K562 (cell line): ENCODE measurements at regions not wholly inside any gene's neighbourhood (a gene's known extent, or its start where the extent isn't known, plus 50 kb on each side); places are given as distances from the start of the nearest gene placed in this dataset.

ENCODE experiments used
- ATAC-seq: fragments of 200-7000 bp; cut with Tn5 transposase; 3 replicates; pipeline ENCODE4 v1.9.1; 2020; ENCODE audit warnings: moderate library complexity
- BruUV-seq: library from RNA; stranded (reverse); fragments of 400-500 nt; replicated peaks from 2 replicates; lab custom pipeline; 2021; lab: Mats Ljungman, UMichigan
- CTCF ChIA-PET: fragments of 300-600 bp; formaldehyde crosslinking; extraction: SDS; loops from one replicate; lab custom pipeline; 2021; ENCODE audit warnings: low intra/inter-chr PET ratio; lab: Yijun Ruan, JAX
- POLR2A ChIA-PET: fragments of 300-600, 350-650 bp; sonication (Branson Sonifier 250); formaldehyde crosslinking; extraction: SDS; loops from one replicate; lab custom pipeline; 2021; ENCODE audit warnings: antibody characterized with exemption, inconsistent platforms; lab: Yijun Ruan, JAX
- DNase-seq, 4 experiments: peaks; one replicate each; pipeline versions ENCODE4 v3.0.0 to v3.0.0-alpha.2; 2011 to 2018; ENCODE audit warnings: low spot score in 3 of 4, mixed read lengths in 3 of 4; ENCODE audit errors: extremely low read depth in 1 of 4
- FAIRE-seq: peaks from 2 replicates; lab custom pipeline; 2011; peaks lifted over from hg19 to GRCh38; lab: Jason Lieb, UNC
- H2AFZ ChIP-seq: 2 replicates; pipeline ENCODE4 v1.6.0; 2011; ENCODE audit warnings: low read depth, low read length, control low read depth, inconsistent platforms
- H3K27ac ChIP-seq: fragments of 200-600 bp; 3 replicates; pipeline ENCODE4 v1.8.0; 2011; ENCODE audit warnings: low read depth, mild to moderate bottlenecking, control low read depth, inconsistent platforms, low read length, moderate library complexity, mixed read lengths; ENCODE audit errors: extremely low read depth
- H3K27me3 ChIP-seq, 2 experiments: fragments of 300-600 bp in 1 of 2; 2 replicates in 1 of 2; 3 replicates in 1 of 2; pipeline versions ENCODE4 v1.6.0 to v1.8.0; 2011; ENCODE audit warnings: inconsistent platforms in 2 of 2, low read length in 2 of 2, mild to moderate bottlenecking in 1 of 2, mixed read lengths in 1 of 2, moderate library complexity in 1 of 2; ENCODE audit not compliant: control insufficient read depth in 2 of 2, insufficient read depth in 2 of 2
- H3K36me3 ChIP-seq: fragments of 300-600 bp; 3 replicates; pipeline ENCODE4 v1.8.0; 2011; ENCODE audit warnings: mild to moderate bottlenecking, low read length, inconsistent platforms; ENCODE audit not compliant: control insufficient read depth, insufficient read depth
- H3K4me1 ChIP-seq, 2 experiments: fragments of 200-600 bp in 1 of 2; replicated peaks in 1 of 2; 2 replicates in 1 of 2; 3 replicates in 1 of 2; pipeline versions ENCODE4 v1.5.1 to v1.8.0; 2011; ENCODE audit warnings: inconsistent platforms in 2 of 2, low read length in 2 of 2, mild to moderate bottlenecking in 1 of 2, mixed read lengths in 1 of 2, moderate library complexity in 1 of 2; ENCODE audit not compliant: control insufficient read depth in 2 of 2, insufficient read depth in 2 of 2
- H3K4me2 ChIP-seq: 2 replicates; pipeline ENCODE4 v1.6.1; 2011; ENCODE audit warnings: low read length, control low read depth, inconsistent platforms, mixed read lengths; ENCODE audit not compliant: insufficient read depth
- H3K4me3 ChIP-seq: fragments of 200-600 bp; sonication (generic), shearing (Covaris generic); 2 replicates; pipeline ENCODE4 v1.5.1; 2016; ENCODE audit warnings: control low read depth, inconsistent platforms
- H3K79me2 ChIP-seq: fragments of 200-600 bp; 3 replicates; pipeline ENCODE4 v1.8.0; 2011; ENCODE audit warnings: low read length, inconsistent platforms; ENCODE audit not compliant: control insufficient read depth, insufficient read depth
- H3K9ac ChIP-seq, 2 experiments: 2 replicates each; pipeline versions ENCODE4 v1.6.0 to v1.6.1; 2011; ENCODE audit warnings: low read depth in 2 of 2, low read length in 2 of 2, control low read depth in 1 of 2, inconsistent platforms in 1 of 2, mild to moderate bottlenecking in 1 of 2, mixed read lengths in 1 of 2; ENCODE audit not compliant: insufficient read depth in 1 of 2
- H3K9me1 ChIP-seq: one replicate; pipeline ENCODE4 v1.6.0; 2011; ENCODE audit warnings: inconsistent platforms, mild to moderate bottlenecking, low read length, moderate library complexity; ENCODE audit not compliant: control insufficient read depth, insufficient read depth
- H3K9me3 ChIP-seq: replicated peaks from 2 replicates; pipeline ENCODE4 v1.5.1; 2011; ENCODE audit warnings: low read depth, low read length, inconsistent platforms; ENCODE audit not compliant: control insufficient read depth, insufficient read depth
- H4K20me1 ChIP-seq: replicated peaks from 2 replicates; pipeline ENCODE4 v1.6.1; 2011; ENCODE audit warnings: low read length, inconsistent platforms, mixed read lengths; ENCODE audit not compliant: control insufficient read depth, insufficient read depth
- HLTF ChIP-seq: fragments of 450-650 bp; IDR thresholded peaks from 2 replicates; pipeline ENCODE4 v1.6.1; 2016
- MEIS2 ChIP-seq: fragments of 450-650 bp; IDR thresholded peaks from 2 replicates; pipeline ENCODE4 v1.6.1; 2014; ENCODE audit warnings: mild to moderate bottlenecking; ENCODE audit not compliant: partially characterized antibody
- MTA3 ChIP-seq: fragments of 450-650 bp; formaldehyde crosslinking; IDR thresholded peaks from 2 replicates; pipeline ENCODE4 v1.6.1; 2017; ENCODE audit warnings: mild to moderate bottlenecking, borderline replicate concordance
- SREBF2 ChIP-seq: sonication (generic); formaldehyde crosslinking; IDR thresholded peaks from 2 replicates; pipeline ENCODE4 v1.4.0; 2020; ENCODE audit warnings: mild to moderate bottlenecking, missing genetic modification reagents
- ZNF561 ChIP-seq: fragments of 450-650 bp; formaldehyde crosslinking; conservative IDR thresholded peaks from 2 replicates; pipeline ENCODE4 v1.4.0; 2020; ENCODE audit warnings: mild to moderate bottlenecking, moderate library complexity
- whole genome bisulfite sequencing: fragments of 100-300 bp; shearing (Covaris generic); methylation state at CpG from one replicate; pipeline ENCODE4 v1.1.6; 2016; ENCODE audit warnings: low coverage, mixed read lengths; ENCODE audit not compliant: insufficient coverage; ENCODE audit errors: missing lambda C conversion rate; 5-methylcytosine and 5-hydroxymethylcytosine counted together
- in situ Hi-C: fragments of 300-500 bp; cut with MboI; formaldehyde crosslinking; loops from 4 replicates; pipeline ENCODE4 v1.15.0; 2018; ENCODE audit warnings: inconsistent platforms, mixed read lengths
- intact Hi-C: fragments of 100-400 bp; cut with micrococcal nuclease; formaldehyde crosslinking; loops from 2 replicates; pipeline ENCODE4 v1.14.2; 2022
- TF ChIP-seq, protein P1 (sequence below): sonication (generic); formaldehyde crosslinking; IDR thresholded peaks from 2 replicates; pipeline ENCODE4 v1.8.0; 2022; ENCODE audit warnings: mild to moderate bottlenecking, missing genetic modification reagents, borderline replicate concordance

DNA sequence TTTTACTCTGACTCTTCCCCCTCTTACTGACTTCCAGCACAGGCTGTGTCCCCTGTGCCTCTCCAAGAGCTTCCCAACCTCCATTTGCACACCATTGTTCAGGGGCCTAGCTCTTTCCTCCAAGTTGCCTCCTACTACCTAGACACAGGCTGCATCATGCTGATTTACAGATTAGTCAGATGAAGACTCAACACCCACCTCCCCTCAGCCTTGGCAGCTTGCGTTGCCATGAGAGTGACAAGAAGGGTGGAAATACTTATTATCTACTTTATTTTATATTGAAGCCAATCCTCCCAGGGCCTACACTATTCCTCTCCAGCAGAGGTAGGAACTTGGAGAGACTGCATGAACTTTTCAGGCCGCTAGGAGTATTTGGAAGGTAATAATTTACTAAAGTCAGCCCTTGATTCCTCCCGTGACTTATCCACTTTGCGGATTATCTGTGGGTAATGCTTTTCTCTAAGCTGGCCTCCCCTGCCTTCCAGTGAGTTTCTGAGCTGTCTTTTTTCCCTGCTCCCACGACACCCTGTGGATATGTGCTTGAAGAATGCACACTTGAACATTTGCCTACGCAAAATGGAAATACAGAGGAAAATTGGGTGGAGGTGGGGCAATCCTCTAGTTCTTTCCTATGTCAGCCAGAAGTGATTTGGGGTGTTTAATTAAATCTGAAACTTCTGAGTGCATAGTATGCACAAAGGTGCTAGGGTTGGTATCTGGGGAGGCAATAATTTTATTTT, 74.1 kb upstream of the TMEM164 start:
- in situ Hi-C loops (no loop called here), intact Hi-C loops (no loop called here)
- H3K4me3 ChIP-seq: no peak overlapping the region
- DNase-seq (no peak), FAIRE-seq (no peak), ATAC-seq (peak; percentile 32; the same call in 2 of the 3 replicates)
- no peak overlapping the region for H3K4me2 ChIP-seq
- no TSS peak for BruUV-seq
- H3K27ac ChIP-seq: no peak overlapping the region
- 51% methylated on average over 5 of the region's 6 CpGs for WGBS
- no peaks in the 10 kb centered on the region for H3K9me1 ChIP-seq
- H3K27me3 ChIP-seq: no peaks in the 10 kb centered on the region
- H4K20me1 ChIP-seq: no peaks in the 10 kb centered on the region
- POLR2A ChIA-PET: interaction anchor here (1.0 kb wide), 1 partner anchor 77 kb away, joined by 3 read pairs; no protein-coding TSS in a partner anchor
- peak overlapping the region; percentile 68 for H2AFZ ChIP-seq
- H3K79me2 ChIP-seq: no peaks in the 10 kb centered on the region
- TF ChIP-seq SREBF2 (CRISPR knock-in tag): no peak
- TF ChIP-seq, protein P1, sequence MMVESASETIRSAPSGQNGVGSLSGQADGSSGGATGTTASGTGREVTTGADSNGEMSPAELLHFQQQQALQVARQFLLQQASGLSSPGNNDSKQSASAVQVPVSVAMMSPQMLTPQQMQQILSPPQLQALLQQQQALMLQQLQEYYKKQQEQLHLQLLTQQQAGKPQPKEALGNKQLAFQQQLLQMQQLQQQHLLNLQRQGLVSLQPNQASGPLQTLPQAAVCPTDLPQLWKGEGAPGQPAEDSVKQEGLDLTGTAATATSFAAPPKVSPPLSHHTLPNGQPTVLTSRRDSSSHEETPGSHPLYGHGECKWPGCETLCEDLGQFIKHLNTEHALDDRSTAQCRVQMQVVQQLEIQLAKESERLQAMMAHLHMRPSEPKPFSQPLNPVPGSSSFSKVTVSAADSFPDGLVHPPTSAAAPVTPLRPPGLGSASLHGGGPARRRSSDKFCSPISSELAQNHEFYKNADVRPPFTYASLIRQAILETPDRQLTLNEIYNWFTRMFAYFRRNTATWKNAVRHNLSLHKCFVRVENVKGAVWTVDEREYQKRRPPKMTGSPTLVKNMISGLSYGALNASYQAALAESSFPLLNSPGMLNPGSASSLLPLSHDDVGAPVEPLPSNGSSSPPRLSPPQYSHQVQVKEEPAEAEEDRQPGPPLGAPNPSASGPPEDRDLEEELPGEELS (CRISPR knock-in tag): no peak
- TF ChIP-seq ZNF561 (CRISPR knock-in tag): no peak
- TF ChIP-seq HLTF: no peak
- no peak for TF ChIP-seq MTA3
- no peak for TF ChIP-seq MEIS2
- TF ChIP-seq, all 486 proteins: peak for 0
- Histone ChIP-seq H3K36me3 (no peaks in the 10 kb centered on the region), H3K9me3 (no peaks in the 10 kb centered on the region; the same call in 1 of the 2 replicates), H3K9ac (no peak overlapping the region), H3K4me1 (peaks cover 0 to 20% of the 10 kb centered on the region in 2 experiments; a peak in 3 of 5 replicates)
- CTCF ChIA-PET: no interaction called here
